Hindlimb muscle (tissue), 1 donor: ENCODE measurements at regions not wholly inside any gene's neighbourhood (a gene's known extent, or its start where the extent isn't known, plus 50 kb on each side); places are given as distances from the start of the nearest gene placed in this dataset.
A peak's percentile ranks its signal among the peaks of the same experiment; 100 is the strongest.

Experiments used
- DNase-seq: peaks from one replicate; pipeline ENCODE4 v3.0.0-alpha.2; 2013

DNA sequence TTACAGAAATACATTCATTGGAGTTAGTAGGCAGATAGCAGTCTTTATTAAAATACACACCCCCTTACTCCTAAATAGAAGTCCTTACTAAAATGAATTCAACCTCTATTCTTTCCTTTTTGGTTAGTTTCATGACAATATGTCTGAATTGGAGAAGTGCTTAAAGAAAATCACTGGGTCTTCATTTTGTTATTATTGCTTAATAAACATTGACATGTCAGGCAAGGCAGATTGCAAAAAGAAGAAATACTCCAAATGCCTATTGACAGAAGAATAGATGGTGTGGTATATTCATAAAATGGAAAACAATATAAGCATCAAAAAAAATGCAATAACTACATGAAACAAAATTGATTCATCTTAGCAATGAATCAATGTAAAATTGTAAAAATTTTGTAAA is 135.5 kb downstream of the TMEM26 start:
- DNase-seq, result no peak

DNA sequence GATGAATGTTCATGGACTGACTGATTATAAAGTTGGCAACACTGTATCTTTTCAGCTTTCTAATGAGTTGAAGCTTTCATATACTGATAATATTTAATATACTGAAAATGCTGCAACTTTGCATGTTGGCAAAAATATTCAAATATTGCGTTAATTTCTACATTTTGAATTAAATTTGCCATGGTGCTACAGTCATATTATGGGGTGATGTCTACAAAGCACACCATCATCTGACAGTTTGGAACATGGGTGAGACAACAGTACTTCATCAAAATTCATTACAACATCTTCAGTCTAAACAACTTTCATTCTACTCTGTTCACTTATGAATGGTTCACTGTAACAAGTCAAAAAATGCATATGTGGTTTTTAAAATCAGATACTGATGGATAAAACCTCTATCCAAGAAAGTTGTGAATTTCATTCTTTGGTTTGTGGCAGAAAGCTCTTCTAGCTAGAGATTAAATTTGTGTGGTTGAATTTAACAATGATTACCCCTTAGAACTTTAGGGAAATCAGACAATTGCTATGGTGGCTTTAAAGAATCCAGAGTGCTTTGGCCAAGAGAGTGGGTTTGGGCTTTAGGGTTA is 136.4 kb downstream of the TMEM26 start:
- DNase-seq, result no peak

DNA sequence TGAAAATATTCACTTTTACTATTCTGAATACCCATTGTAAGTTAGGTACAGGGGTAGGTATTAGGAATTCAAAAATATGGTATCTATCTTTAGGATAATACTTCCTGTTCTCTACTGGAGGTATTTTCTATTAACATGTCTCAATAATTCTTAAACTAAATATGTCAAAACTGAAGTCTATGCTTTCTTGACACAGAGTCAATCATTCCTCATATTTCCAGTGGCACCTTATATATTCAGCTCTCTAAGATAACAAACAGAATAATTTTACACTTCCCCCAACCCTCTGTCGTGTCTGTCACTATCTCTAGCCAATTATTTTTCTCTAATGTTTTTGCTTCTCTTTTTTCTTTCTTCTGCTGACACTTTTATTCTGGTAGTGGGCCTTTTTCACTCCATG is 138.9 kb downstream of the TMEM26 start:
- no peak for DNase-seq

DNA sequence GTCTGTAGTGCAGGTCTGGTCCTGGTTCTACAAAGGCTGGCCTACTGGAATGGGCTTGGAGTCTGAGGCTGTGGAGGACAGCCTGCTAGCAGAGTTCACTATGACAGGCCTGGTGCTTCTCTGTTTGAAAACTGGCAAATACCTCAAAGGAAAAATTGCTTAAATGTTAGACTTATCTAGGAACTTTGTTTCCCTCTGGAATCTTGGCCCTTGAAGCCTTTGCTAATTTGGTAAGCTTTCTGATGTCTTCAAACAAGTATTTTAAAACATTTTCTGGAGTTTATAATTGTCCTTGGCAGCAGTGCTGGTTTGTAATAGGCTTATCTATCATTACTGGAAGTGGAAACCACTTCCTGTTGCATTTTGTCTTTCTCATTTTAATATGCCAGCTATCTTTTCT is 139.7 kb downstream of the TMEM26 start:
- no peak for DNase-seq

DNA sequence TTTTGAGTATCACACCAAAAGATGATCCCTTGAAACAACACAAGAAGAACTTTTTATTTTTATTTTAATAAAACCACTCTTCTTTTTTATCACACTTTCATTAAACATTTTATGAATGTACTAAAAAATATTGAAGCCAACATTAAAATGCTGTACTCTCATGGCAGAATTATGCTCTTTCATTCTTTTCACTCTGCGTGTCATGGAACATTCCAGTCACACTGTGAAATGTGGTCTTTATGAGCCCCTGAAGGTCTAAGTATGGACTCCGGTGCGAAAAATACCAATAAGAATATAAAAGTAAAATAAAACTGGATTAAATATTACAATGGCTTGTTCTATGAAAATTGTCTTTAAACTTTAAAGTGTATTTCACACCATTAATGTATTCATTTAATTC is 148.4 kb downstream of the TMEM26 start:
- DNase-seq, result peak; percentile 48

DNA sequence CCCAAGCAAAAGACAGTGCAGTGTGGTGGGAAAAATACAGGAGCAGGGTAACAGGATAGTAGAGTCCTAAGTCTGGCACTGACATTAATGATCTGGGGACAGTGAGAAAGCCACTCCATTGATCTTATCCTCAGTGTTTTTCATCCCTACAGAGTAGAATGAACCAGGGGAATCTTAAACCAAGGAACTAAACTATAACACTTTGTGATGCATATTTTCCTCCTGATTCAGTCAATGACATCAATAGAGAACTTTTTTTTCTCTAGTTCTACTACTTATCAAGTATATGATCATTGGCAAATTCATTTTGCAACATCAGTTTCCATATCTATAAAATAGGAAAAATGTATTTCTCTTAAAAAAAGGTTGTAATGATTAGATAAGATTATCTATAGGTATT is 151.1 kb downstream of the TMEM26 start:
- no peak for DNase-seq

DNA sequence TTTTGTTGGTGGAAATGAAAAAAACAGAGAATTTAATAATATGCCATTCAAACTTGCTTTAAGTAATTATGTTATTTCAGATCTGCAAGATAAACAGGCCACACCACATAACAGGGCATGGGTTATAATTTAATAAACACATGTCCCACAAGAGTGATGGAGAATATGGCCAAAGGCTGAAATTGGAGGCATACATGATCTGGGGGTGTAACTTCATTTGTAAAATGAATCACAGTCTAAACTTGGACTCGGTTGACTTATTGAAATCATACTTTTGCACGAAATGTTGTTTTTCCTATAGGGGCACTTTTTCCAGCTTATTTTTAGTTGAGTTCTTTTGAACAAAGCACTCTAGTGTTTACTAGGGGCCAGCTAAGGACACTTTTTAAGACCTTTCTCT is 151.6 kb downstream of the TMEM26 start:
- DNase-seq, result no peak

DNA sequence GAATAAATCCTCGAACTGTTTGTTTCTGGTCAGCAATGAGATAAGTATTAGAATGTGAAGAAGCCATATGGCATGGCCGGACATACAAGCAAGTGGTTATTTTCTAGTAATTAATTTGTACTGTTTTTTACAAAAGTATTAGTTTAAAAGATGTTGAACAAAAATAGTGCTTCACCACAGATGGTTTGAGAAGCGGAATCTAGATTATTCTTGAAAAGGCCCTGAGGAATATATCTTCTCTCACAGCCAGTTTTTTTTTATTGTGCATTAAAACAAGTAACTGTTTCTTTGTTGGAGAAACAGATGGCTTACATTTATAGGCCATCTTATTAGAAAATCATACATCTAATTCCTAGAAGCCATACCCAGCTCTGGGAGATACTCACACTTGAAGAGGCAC is 153.3 kb downstream of the TMEM26 start:
- DNase-seq, result no peak

DNA sequence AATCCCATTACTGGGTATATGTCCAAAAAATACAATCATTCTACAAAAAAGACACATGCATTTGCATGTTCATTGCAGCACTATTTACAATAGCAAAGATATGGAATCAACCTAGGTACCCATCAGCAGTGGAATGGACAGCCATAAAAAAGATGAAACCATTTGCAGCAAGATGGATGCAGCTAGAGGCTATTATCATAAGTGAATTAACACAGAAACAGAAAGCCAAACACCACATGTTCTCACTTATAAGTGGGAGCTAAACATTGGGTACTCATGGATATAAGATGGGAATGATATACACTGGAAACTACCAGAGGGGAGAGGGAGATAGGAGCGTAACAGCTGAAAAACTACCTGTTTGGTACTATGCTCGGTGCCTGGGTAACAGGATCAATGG is 154.0 kb downstream of the TMEM26 start:
- no peak for DNase-seq

DNA sequence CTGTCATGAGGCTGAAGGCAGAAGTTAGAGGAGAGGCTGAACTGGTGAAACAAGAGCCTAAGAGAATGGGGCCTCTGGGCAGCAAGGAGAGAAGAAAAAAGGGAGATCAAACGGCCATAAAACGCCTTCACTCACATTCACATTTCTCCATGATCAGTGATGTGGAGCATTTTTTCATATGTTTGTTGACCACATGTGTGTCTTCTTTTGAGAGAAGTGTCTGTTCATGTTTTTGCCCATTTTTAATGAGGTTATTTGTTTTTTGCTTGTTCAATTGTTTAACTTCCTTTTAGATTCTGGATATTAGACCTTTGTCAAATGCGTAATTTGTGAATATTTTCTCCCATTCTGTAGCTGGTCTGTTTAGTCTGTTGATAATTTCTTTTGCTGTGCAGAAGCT is 155.0 kb downstream of the TMEM26 start:
- no peak for DNase-seq

DNA sequence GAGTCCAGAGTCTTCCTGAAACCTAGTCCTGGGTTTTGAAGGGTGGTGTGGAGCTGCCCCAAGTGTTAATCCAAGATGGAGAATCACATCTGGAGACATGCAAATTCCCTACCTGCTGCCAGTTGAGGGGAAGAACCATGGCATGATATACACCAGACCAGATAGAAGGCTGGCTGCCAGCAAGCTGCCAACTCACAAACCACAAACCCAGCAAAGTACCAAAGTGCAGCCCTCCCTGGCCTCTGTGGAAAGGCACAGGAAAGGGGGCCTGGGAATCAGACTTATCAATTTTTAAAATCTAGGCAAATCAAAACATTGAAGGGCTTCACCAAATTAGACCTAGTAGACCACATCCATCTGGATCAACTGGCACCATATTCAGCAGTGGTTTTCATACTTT is 157.0 kb downstream of the TMEM26 start:
- no peak for DNase-seq

DNA sequence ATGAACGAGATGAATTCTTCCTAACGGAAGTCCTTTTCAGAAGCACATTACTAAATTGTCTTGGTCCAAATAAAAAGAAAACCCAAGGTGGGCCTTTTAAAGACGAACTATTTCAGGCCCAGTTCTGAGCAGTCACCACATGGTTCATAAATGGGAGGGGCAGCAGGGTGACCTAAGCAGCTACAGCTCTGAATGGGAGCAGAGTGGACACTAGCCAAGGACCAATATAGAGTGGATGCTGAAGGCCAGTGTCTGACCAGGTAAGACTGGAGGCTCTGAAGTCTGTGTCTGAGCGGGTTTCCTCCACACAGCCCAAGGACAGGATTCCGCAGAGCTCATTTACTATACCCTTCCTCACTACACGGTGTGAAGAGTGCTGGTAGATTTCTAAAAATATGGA is 159.1 kb downstream of the TMEM26 start:
- DNase-seq, result no peak

DNA sequence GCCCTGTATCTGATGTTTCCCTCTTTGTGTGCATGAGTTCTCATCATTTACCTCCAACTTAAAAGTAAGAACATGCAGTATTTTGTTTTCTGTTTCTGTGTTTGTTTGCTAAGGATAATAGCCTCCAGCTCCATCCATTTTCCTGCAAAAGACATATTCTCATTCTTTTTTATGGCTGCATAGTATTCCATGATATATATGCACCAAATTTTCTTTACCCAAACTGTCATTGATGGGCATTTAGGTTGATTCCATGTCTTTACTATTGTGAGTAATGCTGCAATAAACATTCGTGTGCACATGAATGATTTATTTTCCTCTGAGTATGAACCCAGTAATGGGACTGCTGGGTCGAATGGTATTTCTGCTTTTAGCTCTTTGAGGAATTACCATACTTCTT is 163.4 kb downstream of the TMEM26 start:
- DNase-seq, result no peak

DNA sequence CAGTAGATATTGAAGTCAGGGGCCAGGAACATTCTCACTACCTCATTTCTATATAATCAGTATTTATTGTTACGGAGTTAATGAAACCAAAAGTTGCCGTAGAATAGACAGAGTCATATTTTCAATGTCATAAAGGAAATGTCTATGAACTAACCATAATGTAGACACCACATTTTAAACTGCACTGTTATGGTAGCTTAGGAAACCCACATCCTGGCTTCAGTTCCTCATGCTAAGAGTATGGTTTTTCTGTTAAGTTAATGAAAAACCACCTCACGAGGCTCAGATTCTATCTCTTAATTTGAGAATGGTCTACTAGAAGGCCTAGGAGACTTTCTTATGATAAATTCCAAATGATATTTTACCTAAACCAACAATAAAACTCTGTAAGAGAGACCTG is 166.5 kb downstream of the TMEM26 start:
- DNase-seq, result no peak

DNA sequence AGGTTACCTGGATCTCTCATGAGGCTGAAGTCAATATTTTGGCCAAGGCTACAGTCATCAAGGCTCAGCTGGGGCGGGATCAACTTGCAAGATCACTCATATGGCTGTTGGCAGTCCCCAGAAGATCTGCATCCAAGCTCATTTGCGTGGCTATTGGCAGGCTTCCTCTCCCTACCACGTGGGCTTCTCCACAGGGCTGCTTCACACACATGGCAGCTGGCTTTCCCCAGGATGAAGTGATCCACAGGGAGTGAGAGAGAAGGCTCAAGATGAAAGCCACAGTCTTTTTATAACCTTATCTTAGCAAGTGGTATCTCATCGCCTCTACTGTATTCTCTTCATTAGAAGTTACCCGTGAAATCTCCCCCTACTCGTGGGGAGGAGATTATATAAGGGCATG is 167.4 kb downstream of the TMEM26 start:
- DNase-seq, result no peak

DNA sequence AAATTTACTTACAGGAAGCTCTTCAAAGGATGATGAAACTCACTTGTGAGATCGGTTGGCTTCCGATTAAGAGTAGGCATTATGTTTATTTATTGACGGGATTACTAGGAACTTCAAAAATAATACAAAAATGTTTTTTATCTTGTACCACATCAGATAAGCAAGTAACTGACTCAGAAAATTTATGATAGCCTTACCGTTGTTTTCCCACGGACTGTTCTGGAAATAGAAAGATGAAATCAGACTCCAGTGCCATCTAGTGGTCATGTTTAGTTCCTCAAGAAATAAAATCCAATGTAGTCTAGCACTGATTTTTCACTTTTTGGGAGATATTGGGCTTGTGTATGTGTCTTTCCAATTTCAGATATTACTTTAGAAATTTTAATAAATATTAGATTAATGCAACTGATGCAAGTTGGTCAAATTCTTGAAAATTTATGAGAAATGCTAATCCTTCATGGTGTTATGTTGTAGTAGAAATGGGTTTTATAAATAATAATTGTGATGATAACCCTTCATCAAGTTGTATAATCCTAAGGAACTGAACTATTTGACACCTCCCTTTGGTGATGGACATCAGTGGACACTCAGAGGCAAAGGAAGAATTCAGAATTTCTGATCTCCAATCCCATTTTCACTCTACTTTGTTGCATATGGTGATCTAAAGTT is 168.8 kb downstream of the TMEM26 start:
- DNase-seq, result peak; percentile 68

DNA sequence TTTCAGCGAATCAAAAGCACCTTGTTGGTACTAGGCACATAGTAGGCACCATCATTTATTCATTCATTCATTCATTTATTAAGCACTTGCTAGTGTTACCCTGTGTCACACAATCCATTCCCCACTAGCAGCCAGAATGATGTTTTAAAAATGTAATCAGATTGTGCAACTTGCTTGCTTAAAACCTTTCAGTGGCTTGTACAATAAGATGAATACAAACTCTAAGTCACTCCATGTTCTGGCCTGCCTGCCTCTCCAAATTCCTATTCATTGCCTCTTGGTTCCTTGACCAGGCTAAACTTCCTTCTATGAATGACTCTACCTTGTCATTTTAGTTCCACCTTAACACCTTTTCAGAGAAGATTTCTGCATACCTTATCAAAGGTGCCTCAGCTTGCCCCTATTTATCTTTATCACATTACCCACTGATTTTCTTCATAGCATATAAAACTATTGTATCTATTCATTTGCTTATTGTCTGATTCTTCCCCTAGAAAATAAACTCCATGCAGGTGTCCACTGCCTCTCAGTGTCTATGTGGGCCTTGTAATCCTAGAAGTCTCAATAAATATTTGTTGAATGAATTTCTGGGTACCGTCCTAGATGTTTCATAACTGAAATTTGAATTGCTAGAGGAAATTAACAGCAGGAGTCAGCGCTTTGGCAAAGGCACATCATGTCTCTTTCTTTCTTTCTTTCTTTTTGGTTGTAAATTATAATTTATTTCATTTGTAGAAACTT is 169.5 kb downstream of the TMEM26 start:
- DNase-seq, result no peak

DNA sequence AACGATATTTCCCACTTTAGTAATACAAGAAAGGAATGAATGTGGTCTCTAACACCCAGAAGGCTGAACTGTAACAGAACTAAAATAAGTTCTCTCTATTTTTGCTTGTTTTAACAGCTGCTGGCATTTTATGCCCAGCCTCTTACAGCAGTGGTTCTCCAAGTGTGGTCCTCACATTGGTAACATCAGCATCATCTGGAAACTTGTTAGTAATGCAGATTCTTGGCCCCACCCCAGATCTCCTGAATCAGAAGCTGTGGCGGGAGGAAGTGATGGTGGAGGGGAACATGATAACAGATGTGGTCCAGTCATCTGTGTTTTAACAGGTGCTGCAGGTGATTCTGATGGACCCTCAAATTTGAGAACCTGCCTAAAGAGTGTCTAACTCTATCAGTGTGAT is 170.1 kb downstream of the TMEM26 start:
- DNase-seq, result no peak

DNA sequence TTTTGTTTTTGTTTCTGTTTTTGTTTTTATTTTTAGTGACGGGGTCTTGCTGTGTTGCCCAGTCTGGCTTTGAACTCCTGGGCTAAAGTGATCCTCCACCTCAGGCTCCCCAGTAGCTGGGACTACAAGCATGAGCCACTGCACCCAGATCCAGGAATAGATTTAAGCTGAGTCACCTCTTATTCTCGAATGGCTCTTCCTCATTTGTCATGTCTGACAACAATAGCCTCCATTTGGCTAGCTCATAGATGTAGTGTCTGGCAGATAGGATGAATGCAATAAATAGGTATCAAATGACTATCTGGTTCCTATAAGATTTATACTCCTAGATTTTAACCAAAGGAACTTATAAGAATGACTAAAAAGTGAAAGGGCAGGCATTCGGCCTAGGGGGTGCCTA is 172.9 kb downstream of the TMEM26 start:
- no peak for DNase-seq

DNA sequence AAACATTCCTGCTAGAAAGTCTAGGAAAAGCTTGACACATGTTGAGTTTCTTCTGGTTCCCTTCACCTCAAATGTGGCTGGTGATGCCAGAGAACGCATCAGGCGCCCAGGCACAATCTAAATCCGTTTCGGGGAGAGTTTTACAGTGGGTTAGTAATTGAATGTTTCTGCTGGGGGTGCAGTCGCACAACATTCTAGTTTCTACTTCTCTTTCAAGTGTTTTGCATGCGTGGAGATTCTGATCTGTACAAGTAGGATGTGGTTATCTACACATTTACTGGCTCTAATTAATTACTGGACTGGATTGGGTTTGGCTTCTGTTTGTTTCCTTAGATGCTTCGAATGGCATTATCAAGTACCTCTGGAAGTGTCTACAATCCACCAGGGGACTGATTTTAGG is 173.8 kb downstream of the TMEM26 start:
- DNase-seq, result no peak

DNA sequence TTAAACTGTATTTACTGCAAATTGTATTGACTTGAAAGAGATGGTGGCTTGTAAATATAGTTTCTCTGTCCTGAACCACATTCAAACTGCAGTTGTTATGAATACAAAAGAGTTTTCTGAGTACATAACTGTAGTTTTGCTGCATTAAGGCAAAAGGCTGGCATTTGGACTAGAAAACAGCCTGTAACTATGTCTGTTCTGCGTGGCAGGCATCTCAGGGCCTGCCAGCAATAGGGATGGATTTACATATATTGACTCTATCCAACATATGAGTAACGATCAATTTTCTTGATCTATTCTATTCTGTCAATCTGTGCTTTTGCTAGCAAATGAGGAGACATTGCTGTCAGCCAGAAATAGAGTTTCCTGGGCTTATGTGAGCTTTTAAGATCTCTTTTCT is 174.6 kb downstream of the TMEM26 start:
- no peak for DNase-seq

DNA sequence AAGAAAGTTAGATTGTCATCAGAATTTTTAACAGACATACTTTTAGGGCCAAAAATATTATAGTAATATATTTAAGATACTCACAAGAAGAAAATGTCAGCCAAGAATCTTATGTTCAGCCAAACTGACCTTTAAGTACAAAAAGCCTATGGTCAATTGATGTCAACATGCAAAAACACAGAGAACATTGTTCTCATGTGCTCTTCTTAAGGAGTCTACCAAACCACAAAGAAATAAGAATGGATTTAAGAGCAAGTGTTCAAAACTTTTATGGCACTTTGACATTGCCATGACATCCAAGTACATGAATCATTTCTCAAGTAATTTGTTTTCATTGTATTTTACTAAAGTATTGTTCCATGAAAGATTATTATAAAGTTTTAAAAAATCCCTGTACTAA is 180.4 kb downstream of the TMEM26 start:
- no peak for DNase-seq

DNA sequence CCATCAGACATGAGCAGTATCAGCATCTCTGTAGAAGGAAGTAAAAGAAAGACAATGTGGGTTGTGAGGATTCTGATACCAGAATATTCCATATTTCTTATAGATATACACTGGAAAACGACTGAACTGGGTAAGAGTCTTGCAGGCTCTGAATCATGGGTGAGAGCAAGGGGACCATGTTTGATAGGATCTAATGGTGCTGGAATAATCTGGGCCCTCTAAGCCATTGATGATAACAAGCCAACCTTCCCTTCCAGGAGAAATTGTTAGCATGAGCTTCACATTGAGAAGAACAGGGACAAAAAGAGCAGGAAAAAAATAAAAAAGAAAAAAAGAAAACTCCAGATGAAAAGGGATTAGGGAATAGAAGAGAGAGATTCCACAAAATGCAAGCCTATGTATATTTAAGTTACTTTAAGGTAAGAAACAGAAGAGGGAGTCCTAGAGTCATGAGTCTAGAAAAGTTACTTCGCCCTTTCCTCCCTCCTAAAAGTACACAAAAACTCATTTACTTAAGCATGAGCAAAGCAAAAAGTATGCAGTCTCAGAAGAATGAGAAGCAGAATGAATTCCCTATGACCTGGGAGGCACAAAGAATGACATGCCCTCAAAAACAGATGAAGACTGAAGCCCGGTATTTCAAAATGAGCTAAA is 181.9 kb downstream of the TMEM26 start:
- no peak for DNase-seq

DNA sequence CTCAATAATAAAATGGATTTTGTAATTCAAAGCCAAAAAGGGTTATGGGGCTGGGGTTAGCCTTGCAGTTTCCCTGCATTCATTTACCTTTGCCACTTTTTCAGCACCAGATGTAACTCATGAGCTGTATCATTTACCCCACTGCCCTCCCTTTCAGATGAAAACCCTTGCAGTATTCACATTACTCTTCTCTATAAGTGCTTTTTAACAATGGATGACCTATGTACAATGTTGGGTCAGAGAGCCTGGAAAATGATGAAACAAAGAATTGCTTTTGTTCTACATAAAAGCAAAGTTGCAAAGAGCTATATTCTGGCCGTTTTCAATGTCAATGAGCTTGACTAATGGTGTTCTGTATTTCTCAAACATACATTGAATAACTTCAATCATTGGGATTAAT is 189.7 kb downstream of the TMEM26 start:
- DNase-seq, result no peak
